Endothelial cell of umbilical vein (primary cell): ENCODE measurements at regions not wholly inside any gene's neighbourhood (a gene's known extent, or its start where the extent isn't known, plus 50 kb on each side); places are given as distances from the start of the nearest gene placed in this dataset.

ENCODE experiments used
- BruUV-seq: library from RNA; stranded (reverse); fragments of 400-500 nt; replicated peaks from 2 replicates; lab custom pipeline; 2021; lab: Mats Ljungman, UMichigan
- CTCF ChIA-PET: fragments of 300-600, 350-600 bp; sonication (Branson Sonifier 250); formaldehyde crosslinking; loops from one replicate; lab custom pipeline; 2021; ENCODE audit warnings: antibody characterized with exemption, inconsistent platforms; lab: Charles Lee
- POLR2A ChIA-PET: fragments of 300-600, 350-600 bp; sonication (Branson Sonifier 250); formaldehyde crosslinking; loops from one replicate; lab custom pipeline; 2021; ENCODE audit warnings: antibody characterized with exemption, inconsistent platforms; lab: Charles Lee
- DNase-seq: peaks from one replicate; pipeline ENCODE4 v3.0.0-alpha.2; 2011; ENCODE audit warnings: low read depth, low spot score
- FAIRE-seq: peaks from 2 replicates; lab custom pipeline; 2011; peaks lifted over from hg19 to GRCh38; lab: Jason Lieb, UNC
- H2AFZ ChIP-seq: 2 replicates; pipeline ENCODE4 v1.6.0; 2012; ENCODE audit warnings: low read depth, low read length, control low read depth, inconsistent platforms
- H3K27ac ChIP-seq: 2 replicates; pipeline ENCODE4 v1.5.1; 2011; ENCODE audit warnings: low read depth, mild to moderate bottlenecking, control low read depth, low read length, moderate library complexity; ENCODE audit not compliant: insufficient read depth
- H3K27me3 ChIP-seq, 2 experiments: 2 replicates each; pipeline versions ENCODE4 v1.6.0 to v1.6.1; 2011; ENCODE audit warnings: low read length in 2 of 2, mixed read lengths in 1 of 2; ENCODE audit not compliant: control insufficient read depth in 2 of 2, insufficient read depth in 2 of 2
- H3K36me3 ChIP-seq, 2 experiments: 2 replicates in 1 of 2; 3 replicates in 1 of 2; pipeline ENCODE4 v1.5.1; 2011; ENCODE audit warnings: low read length in 2 of 2, mild to moderate bottlenecking in 1 of 2, moderate library complexity in 1 of 2; ENCODE audit not compliant: control insufficient read depth in 2 of 2, insufficient read depth in 2 of 2; ENCODE audit errors: extremely low read depth in 1 of 2
- H3K4me1 ChIP-seq: 3 replicates; pipeline ENCODE4 v1.5.1; 2011; ENCODE audit warnings: mild to moderate bottlenecking, low read length; ENCODE audit not compliant: control insufficient read depth, insufficient read depth; ENCODE audit errors: extremely low read depth
- H3K4me2 ChIP-seq: 2 replicates; pipeline ENCODE4 v1.6.1; 2011; ENCODE audit warnings: low read length, control low read depth, mixed read lengths; ENCODE audit not compliant: insufficient read depth
- H3K4me3 ChIP-seq, 3 experiments: fragments of 200-600 bp in 1 of 3; sonication (generic), shearing (Covaris generic) in 1 of 3; replicated peaks in 1 of 3; 2 replicates each; pipeline ENCODE4 v1.5.1; 2011 to 2016; ENCODE audit warnings: control low read depth in 3 of 3, low read length in 3 of 3, mild to moderate bottlenecking in 2 of 3, inconsistent platforms in 1 of 3, low read depth in 1 of 3, moderate library complexity in 1 of 3; ENCODE audit not compliant: insufficient read depth in 1 of 3
- H3K79me2 ChIP-seq: 2 replicates; pipeline ENCODE4 v1.6.0; 2012; ENCODE audit warnings: low read length, inconsistent platforms; ENCODE audit not compliant: control insufficient read depth, insufficient read depth
- H3K9ac ChIP-seq: replicated peaks from 2 replicates; pipeline ENCODE3; 2011; ENCODE audit warnings: low read length, control low read depth; ENCODE audit not compliant: insufficient read depth; ENCODE audit errors: extremely low read depth
- H3K9me1 ChIP-seq: replicated peaks from 3 replicates; pipeline ENCODE4 v1.6.0; 2011; ENCODE audit warnings: mild to moderate bottlenecking, low read length; ENCODE audit not compliant: control insufficient read depth, insufficient read depth; ENCODE audit errors: extremely low read depth
- H3K9me3 ChIP-seq: replicated peaks from 2 replicates; pipeline ENCODE4 v1.5.1; 2012; ENCODE audit warnings: low read length, inconsistent platforms; ENCODE audit not compliant: control insufficient read depth, insufficient read depth
- H4K20me1 ChIP-seq: replicated peaks from 2 replicates; pipeline ENCODE3; 2011; ENCODE audit warnings: mild to moderate bottlenecking, low read length; ENCODE audit not compliant: control insufficient read depth, insufficient read depth; ENCODE audit errors: extremely low read depth
- CTCF ChIP-seq, 2 donors: IDR thresholded peaks; 1 replicate in 1 of 2; 2 replicates in 1 of 2; pipeline ENCODE4 v1.5.1; 2011; ENCODE audit warnings: low read length in 2 of 2, mild to moderate bottlenecking in 2 of 2, moderate library complexity in 2 of 2, control low read depth in 1 of 2, inconsistent platforms in 1 of 2, low read depth in 1 of 2; ENCODE audit not compliant: insufficient read depth in 1 of 2; ENCODE audit errors: extremely low read depth in 1 of 2
- EZH2 ChIP-seq: IDR thresholded peaks from 2 replicates; pipeline ENCODE4 v1.6.1; 2012; ENCODE audit warnings: borderline replicate concordance, low read depth, mild to moderate bottlenecking, moderate library complexity, low read length, inconsistent platforms; ENCODE audit not compliant: severe bottlenecking
- FOS ChIP-seq: IDR thresholded peaks from 2 replicates; pipeline ENCODE4 v1.6.1; 2011; ENCODE audit warnings: mild to moderate bottlenecking, low read length, moderate library complexity, borderline replicate concordance; ENCODE audit not compliant: insufficient read depth
- GATA2 ChIP-seq: IDR thresholded peaks from 2 replicates; pipeline ENCODE4 v1.7.0; 2011; ENCODE audit warnings: low read depth, mild to moderate bottlenecking, moderate library complexity, mixed read lengths, low read length; ENCODE audit not compliant: insufficient read length, insufficient read depth
- JUN ChIP-seq: IDR thresholded peaks from 2 replicates; pipeline ENCODE4 v1.6.1; 2011; ENCODE audit warnings: borderline replicate concordance, low read depth; ENCODE audit not compliant: insufficient read length, insufficient read depth
- MAX ChIP-seq: IDR thresholded peaks from 2 replicates; pipeline ENCODE4 v1.6.1; 2011; ENCODE audit not compliant: insufficient read depth, insufficient read length
- MYC ChIP-seq: IDR thresholded peaks from one replicate; pipeline ENCODE4 v1.6.1; 2011; ENCODE audit warnings: mild to moderate bottlenecking, low read depth, low read length
- POLR2A ChIP-seq: IDR thresholded peaks from 2 replicates; pipeline ENCODE4 v1.6.1; 2012; ENCODE audit warnings: low read depth, mild to moderate bottlenecking, control low read depth, low read length
- POLR2AphosphoS5 ChIP-seq: IDR thresholded peaks from 2 replicates; pipeline ENCODE4 v1.6.1; 2012; ENCODE audit warnings: low read depth, mild to moderate bottlenecking, control low read depth, low read length, moderate library complexity; ENCODE audit not compliant: insufficient read depth
- dilution Hi-C: fragments of 300-500 bp; cut with MboI; formaldehyde crosslinking; loops from one replicate; pipeline ENCODE4 v1.15.0; 2019; ENCODE audit warnings: low sequenced_read_pairs; ENCODE audit not compliant: extremely low pct_ligation_motif_present
- intact Hi-C: fragments of 100-400 bp; cut with micrococcal nuclease; formaldehyde crosslinking; loops from one replicate; pipeline ENCODE4 v1.10.0; 2022

- dilution Hi-C loops: no loop called here
- H3K9ac ChIP-seq: no peak overlapping the region
- no peak overlapping the region for H2AFZ ChIP-seq
- H3K36me3 ChIP-seq: no peaks in the 10 kb centered on the region
- no peak for FAIRE-seq
- no peaks in the 10 kb centered on the region for H3K79me2 ChIP-seq
- no peaks in the 10 kb centered on the region for H4K20me1 ChIP-seq
- no peak overlapping the region for H3K4me3 ChIP-seq
- no peak overlapping the region for H3K27ac ChIP-seq
- H3K27me3 ChIP-seq: no peaks in the 10 kb centered on the region
- intact Hi-C loops: no loop called here
- POLR2A ChIA-PET: no interaction called here
- H3K9me1 ChIP-seq: no peaks in the 10 kb centered on the region
- CTCF ChIA-PET: no interaction called here
- H3K9me3 ChIP-seq: peaks cover 3% of the 10 kb centered on the region
- DNase-seq: no peak
- H3K4me1 ChIP-seq: no peaks in the 10 kb centered on the region
- no peak overlapping the region for H3K4me2 ChIP-seq
- BruUV-seq: no TSS peak
- TF ChIP-seq EZH2: no peak
- TF ChIP-seq FOS: no peak
- TF ChIP-seq POLR2AphosphoS5: no peak
- TF ChIP-seq MAX: no peak
- no peak for TF ChIP-seq JUN
- TF ChIP-seq GATA2: no peak
- TF ChIP-seq POLR2A: no peak
- TF ChIP-seq MYC: no peak
- no peak for TF ChIP-seq CTCF (IDR thresholded peaks at IDR 0.05; ENCODE audit: extremely low read depth in 1 of 2, insufficient read depth in 1 of 2, low read depth in 1 of 2, low read length in 2 of 2)
Measured at GRCh38 chr10:57790703-57791102, 477.0 kb downstream of the IPMK start.
